ENCODE measurements at regions not wholly inside any gene's neighbourhood (a gene's known extent, or its start where the extent isn't known, plus 50 kb on each side); places are given as distances from the start of the nearest gene placed in this dataset.
"Not testable (repeated sequence)": the region's sequence is repeated elsewhere in the genome, so short reads cannot be mapped to it uniquely, and the experiment has no call there.

DNA sequence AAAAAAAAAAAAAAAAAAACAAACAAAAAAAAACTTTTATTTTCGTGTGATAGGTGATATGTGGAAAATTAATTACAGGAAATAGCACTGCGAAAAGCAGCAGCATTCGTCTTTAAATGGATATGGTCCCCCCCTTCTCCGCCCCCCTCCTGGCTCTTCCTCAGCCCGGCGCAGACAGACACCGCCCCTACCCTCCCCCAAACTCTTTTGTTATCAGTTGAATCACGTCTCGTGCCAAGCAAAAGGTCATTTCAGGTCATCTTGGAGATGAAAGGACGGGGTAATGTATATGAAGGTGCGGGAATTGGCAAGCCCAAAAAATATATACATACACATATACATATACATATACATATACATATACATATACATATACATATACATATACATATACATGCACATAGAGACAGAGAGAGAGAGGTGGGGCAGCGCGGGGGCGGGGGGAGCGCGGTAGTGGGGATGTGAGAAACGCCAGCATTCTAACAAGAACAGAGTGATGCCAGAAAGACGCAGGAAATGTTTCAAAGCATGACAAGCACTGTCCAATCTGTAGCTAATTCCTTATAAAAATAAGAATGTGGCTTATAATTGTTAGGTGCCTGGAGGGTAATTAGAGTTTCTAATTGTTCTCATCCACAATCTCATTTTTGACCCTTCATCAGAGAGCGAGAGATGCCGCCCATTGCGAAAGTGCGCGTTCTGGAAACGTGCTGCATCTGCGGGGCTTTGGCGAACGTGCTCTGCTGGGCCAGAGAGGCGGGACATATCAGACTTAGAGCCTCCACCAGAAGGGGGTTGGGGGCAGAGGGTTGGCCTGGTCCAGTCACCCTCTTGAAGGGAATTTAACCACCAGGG lies 214.5 kb upstream of the UBASH3B start:
- no peak for DNase-seq

GRCh38 chr11:122439866-122440810 lies 215.4 kb upstream of the UBASH3B start:
- no peak for DNase-seq

DNA sequence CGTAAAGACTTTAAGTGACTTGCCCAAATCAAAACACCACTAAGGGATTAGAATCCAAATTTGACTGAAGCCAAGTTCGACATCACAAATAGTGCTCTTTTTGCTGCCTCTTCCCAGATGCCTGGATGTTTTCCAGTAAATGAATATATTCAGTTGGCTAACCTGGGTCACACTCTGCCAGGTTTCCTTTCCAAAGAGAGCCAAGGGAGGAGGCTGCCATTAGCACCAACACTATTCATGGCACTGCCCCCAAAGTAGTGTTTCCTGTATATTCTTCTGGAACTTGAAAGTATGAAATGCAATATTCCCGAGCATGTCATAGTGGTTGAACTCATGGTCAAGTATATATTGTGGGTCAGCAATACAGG lies 219.3 kb upstream of the UBASH3B start:
- DNase-seq, result no peak

- DNase-seq, result no peak
Measured at GRCh38 chr11:122435540-122436187, 219.9 kb upstream of the UBASH3B start.

- no peak for DNase-seq
Measured at GRCh38 chr11:122434786-122435185, 220.7 kb upstream of the UBASH3B start.

DNA sequence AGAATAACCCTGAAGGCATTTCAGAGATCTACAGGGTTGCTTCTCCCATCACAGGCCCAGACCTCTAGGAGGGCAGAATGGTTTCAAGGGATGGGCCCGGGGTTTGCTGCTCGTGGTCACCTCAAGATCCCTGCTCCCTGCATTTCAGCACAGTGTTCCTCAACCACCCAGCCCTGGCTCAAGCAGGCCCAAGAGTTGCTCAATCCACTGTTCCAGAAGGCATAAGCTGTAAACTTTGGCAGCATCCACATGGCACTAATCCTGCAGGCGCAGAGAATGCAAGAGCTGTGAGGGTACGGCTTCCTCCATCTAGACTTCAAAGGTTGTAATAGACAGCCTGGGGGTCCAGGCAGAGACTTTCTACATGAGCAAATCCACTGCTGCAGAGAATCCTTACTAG lies 225.0 kb upstream of the UBASH3B start:
- DNase-seq, result no peak

DNA sequence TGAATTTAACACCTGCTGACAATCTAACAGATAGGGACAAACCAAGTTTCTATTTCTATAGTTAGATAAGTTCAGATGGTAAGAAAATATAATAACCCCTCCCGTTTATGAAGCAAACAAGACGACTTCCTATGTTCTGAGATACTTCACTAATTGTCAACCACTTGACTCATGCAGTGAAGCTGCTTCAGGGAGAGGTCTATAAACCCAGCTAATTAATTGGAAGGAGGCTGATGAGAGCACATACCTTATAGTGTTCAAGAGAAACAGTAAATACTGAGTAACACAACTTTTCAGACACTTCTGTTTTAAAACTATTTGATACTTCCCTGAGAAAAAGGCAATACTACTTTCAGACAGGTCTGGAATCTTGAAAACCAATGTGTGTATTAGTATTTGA lies 229.4 kb upstream of the UBASH3B start:
- DNase-seq, result no peak

DNA sequence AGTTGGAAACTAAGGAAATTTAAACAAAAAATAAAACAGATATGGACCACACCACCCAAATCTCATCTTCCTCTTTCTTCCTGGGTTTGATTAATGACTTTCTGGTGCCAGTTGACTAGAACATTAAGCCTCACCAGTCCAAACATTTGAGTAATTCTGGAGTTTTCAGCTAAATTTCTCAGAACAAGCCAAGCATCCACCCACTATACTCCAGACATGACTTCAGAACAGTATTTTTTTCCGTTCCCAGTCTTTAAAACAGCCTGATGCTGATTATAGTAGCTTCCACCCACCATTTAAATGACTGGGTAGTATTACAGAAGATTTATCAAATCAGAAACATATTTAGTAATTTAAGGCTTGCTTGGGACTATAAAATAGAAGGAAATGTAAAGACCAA lies 230.9 kb upstream of the UBASH3B start:
- no peak for DNase-seq

DNA sequence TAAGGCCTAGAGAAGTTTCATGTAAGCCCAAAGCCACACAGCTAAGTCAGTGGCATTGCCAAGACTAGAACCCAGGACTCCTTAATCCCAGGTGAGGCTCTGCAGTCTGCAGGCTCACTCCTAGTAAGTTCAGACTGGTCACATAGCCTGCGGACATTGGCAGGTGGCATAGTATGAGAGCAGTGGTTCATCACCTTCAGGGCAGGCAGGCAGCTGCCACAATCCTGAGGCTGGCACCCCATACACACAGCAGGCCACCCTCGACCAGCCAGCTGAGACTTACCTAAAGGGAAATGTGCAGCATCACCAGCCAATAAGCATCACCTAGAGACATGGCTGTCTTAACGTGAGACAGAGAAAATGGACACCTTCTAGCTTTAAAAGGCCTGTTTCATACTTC lies 231.6 kb upstream of the UBASH3B start:
- no peak for DNase-seq

DNA sequence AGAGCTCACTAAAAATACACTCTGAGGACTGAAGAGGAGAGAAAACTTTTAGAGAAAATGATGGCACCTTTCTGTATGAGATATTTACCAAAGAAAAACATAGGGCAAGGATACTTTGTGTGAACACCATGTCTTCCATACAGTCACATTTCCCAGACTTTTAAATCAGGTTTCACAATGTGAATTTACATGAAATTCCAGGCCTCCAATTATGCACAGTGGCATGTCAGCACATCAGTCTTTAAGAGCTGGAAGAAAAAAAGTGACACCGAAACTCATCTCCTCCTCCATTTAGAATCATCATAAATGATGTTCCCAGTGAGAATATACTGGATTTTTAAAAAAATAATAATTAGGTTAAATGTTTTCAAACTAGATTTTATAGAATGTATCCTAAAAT lies 232.2 kb upstream of the UBASH3B start:
- no peak for DNase-seq

DNA sequence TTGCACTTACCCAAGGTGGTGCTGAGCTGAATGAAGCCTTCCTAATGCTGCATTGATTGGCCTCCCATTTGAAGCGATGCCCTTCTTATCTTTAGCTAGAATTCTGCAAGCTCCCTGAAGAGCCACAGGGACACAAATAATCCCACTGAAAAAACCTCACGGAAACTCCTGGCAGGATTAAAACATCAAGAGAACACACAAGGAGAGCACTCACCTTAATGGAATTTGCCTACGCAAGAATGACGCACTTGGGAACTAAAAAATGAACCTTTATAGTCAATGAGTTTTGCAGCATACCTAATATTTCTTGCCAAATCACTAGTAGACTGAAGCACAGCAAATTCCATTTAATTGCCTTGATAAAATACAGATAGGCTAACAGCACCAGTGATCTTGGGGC lies 232.8 kb upstream of the UBASH3B start:
- no peak for DNase-seq

- no peak for DNase-seq
Measured at GRCh38 chr11:122421702-122422101, 233.8 kb upstream of the UBASH3B start.

- no peak for DNase-seq
Measured at GRCh38 chr11:122418032-122418431, 237.5 kb upstream of the UBASH3B start.

DNA sequence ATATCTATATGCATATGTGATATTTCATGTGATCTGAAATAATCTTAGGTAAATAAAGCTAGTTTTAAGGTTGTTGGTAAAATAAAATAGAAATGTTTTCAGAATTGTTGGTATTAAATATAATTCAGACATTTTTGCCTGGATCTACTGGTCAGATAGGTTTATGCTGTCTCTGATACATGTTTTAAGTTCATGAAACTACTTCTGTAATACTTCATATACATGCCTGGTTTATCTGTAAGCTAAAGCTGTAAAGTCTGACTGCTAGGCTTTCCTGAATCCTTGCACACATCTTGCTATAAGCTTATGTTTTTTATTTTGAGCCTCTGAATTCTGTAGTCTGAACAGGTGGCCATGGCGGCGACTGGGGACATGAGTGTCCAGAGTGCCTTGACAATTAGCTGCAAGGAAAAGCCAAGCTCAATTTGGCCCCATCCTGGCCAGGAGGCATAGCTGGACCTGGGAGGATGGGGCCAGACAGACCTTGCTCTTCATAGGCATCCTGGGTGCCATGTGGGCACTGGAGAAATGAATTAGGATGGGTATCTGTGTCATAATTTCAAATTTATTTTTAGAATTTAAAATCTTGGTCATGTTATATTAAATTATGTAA lies 241.0 kb upstream of the UBASH3B start:
- DNase-seq, result no peak

DNA sequence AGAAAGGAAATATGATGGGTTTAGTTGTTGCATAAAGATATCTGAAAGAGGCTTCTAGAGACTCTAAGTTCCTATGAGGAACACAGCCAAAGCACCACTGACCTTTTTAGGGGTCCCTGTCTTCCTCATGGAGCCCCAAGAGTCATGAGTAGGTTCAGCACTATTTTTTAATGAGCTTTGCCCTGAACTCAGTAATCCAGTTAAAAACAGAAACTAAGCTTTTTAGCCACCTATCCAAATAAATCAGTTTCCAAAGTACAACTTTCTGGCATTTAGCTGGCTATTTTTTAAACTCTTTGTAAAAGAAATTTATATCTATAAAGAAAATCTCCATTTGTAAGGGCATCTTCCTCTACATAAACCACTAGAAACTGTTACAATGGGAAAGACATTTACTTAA lies 241.8 kb upstream of the UBASH3B start:
- DNase-seq, result no peak

DNA sequence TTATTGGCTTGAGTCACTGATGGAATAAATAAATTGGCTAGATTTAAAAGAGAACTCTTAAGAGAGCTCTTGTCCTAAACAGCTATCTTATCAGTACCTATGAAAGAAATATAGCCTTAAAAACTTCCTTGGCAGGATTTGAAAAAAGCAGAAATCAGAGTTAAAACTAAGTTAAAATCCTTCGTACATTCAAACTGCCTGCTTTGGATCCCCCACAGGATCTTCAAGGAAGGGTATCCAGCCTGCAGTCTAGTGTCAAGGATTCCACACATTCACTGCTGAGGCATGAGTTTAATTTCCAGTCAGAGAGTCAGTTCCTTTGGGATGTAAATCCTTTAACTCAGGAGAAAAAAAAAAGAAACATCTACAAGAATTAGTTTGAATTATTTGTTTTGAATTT lies 242.9 kb upstream of the UBASH3B start:
- no peak for DNase-seq

GRCh38 chr11:122406466-122406865 lies 249.1 kb upstream of the UBASH3B start:
- DNase-seq, result no peak

DNA sequence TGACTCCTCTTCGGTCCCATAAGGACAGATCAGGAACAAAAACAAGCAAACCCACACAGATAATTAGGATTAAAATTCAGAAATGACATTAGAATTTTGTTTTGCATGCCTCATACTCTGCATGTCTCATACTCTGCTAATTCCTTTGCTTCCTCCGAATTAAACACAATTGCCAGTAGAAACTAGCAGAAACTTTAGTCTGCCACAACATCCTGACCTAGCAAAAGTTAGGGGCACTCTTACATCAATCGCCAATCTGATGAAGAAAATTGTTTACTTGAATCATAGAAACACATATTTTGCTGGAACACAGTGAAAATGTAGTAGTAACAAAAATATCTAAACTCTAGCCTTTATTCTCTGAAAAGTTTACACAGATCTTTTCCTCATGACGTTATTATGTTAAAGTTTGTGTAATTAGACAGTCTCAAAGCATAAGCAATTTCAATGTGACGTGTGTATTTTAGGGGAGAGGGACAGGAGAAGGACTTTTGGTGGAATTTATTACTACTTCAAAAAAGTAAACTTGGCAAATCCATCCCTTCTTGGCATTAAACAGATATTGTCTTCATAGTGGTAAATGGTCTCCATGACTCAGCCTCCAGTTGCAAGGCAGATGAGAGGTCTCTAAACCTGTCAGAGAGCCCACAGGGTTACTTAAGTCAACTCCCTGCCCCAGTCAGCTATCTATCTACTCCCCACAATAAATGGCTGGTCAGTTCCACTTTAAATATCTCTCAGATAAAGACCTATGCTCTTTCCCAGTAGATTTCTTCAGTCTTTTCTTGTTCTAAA lies 249.8 kb upstream of the UBASH3B start:
- DNase-seq, result no peak

- DNase-seq, result no peak
Measured at GRCh38 chr11:122404571-122404970, 251.0 kb upstream of the UBASH3B start.

DNA sequence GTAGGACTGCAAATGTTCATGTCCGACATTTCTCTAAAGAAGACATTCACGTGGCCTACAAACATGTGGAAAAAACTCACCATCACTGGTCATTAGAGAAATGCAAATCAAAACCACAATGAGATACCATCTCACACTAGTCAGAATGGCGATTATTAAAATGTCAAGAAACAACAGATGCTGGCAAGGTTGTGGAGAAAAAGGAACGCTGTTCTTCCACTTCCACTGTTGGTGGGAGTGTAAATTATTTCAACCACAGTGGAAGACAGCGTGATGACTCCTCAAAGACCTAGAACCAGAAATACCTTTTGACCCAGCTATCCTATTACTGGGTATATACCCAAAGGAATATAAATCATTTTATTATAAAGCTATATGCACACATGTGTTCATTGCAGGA lies 253.9 kb upstream of the UBASH3B start:
- not testable (repeated sequence) for DNase-seq

GRCh38 chr11:122399375-122399774 lies 256.1 kb upstream of the UBASH3B start:
- DNase-seq, result no peak

DNA sequence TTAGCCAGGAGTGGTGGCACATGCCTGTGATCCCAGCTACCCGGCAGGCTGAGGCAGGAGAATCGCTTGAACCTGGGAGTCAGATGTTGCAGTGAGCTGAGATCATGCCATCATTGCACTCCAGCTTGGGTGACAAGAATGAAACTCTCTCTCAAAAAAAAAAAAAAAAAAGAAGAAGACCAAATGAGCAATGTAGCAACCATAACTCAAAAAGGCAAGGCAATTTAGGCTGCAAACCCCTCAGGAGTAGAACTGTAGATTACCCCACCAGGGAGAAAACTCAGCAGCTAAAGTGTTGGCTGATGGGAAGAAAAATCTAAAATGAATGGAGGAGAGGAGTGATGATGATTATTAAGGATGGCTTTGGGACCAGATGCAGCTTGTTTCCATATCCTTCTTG lies 256.7 kb upstream of the UBASH3B start:
- DNase-seq, result no peak

Measured in activated CD4-positive, alpha-beta T cell treated with anti-CD3 and anti-CD28 coated beads, Interleukin-2, amount 50 U/mL, for 48 hours (primary cell).